ENCODE measurements at regions not wholly inside any gene's neighbourhood (a gene's known extent, or its start where the extent isn't known, plus 50 kb on each side); places are given as distances from the start of the nearest gene placed in this dataset.
"Not testable (repeated sequence)": the region's sequence is repeated elsewhere in the genome, so short reads cannot be mapped to it uniquely, and the experiment has no call there.

- not testable (repeated sequence) for DNase-seq
Measured at GRCh38 chr22:11690170-11690569, 3837.8 kb upstream of the OR11H1 start.

- DNase-seq = peak in 1 of 5 donors; percentile 5
Measured at GRCh38 chr22:11703588-11703987, 3824.4 kb upstream of the OR11H1 start.

- not testable (repeated sequence) for DNase-seq
Measured at GRCh38 chr22:11706826-11707225, 3821.2 kb upstream of the OR11H1 start.

All from T-helper 1 cell (primary cell).